ENCODE measurements at regions not wholly inside any gene's neighbourhood (a gene's known extent, or its start where the extent isn't known, plus 50 kb on each side); places are given as distances from the start of the nearest gene placed in this dataset.

GRCh38 chr5:30667293-30667692 is 526.2 kb upstream of the CDH6 start:
- dilution Hi-C loops (cut with MboI; ENCODE audit: extremely low pct_ligation_motif_present, low sequenced_read_pairs) (no loop called here), intact Hi-C loops (cut with micrococcal nuclease) (no loop called here)
- Histone ChIP-seq H3K27ac (ENCODE audit: insufficient read depth, low read depth, low read length) (no peak overlapping the region), H3K27me3 (ENCODE audit: control insufficient read depth in 2 of 2, insufficient read depth in 2 of 2, low read length in 2 of 2) (no peaks in the 10 kb centered on the region), H4K20me1 (replicated peaks; ENCODE audit: control insufficient read depth, extremely low read depth, insufficient read depth, low read length) (no peaks in the 10 kb centered on the region), H3K4me2 (ENCODE audit: insufficient read depth, low read length) (no peak overlapping the region), H3K79me2 (ENCODE audit: control insufficient read depth, insufficient read depth, low read length) (no peaks in the 10 kb centered on the region), H3K36me3 (ENCODE audit: control insufficient read depth in 2 of 2, extremely low read depth in 1 of 2, insufficient read depth in 2 of 2, low read length in 2 of 2) (no peaks in the 10 kb centered on the region), H2AFZ (ENCODE audit: low read depth, low read length) (no peak overlapping the region), H3K9me3 (replicated peaks; ENCODE audit: control insufficient read depth, insufficient read depth, low read length) (peaks cover 2% of the 10 kb centered on the region), H3K4me3 (replicated peaks in 1 of 3; ENCODE audit: insufficient read depth in 1 of 3, low read depth in 1 of 3, low read length in 3 of 3) (no peak overlapping the region), H3K9ac (replicated peaks; ENCODE audit: extremely low read depth, insufficient read depth, low read length) (no peak overlapping the region), H3K9me1 (replicated peaks; ENCODE audit: control insufficient read depth, extremely low read depth, insufficient read depth, low read length) (no peaks in the 10 kb centered on the region), H3K4me1 (ENCODE audit: control insufficient read depth, extremely low read depth, insufficient read depth, low read length) (no peaks in the 10 kb centered on the region)
- CTCF ChIA-PET: no interaction called here
- FAIRE-seq (no peak), DNase-seq (ENCODE audit: low read depth, low spot score) (no peak)
- POLR2A ChIA-PET: no interaction called here
- TF ChIP-seq POLR2AphosphoS5 (IDR thresholded peaks at IDR 0.05; ENCODE audit: insufficient read depth, low read depth, low read length): no peak
- no peak for TF ChIP-seq EZH2 (IDR thresholded peaks at IDR 0.05; ENCODE audit: borderline replicate concordance, low read depth, low read length, severe bottlenecking)
- no peak for TF ChIP-seq CTCF (IDR thresholded peaks at IDR 0.05; ENCODE audit: extremely low read depth in 1 of 2, insufficient read depth in 1 of 2, low read depth in 1 of 2, low read length in 2 of 2)
- TF ChIP-seq FOS (IDR thresholded peaks at IDR 0.05; ENCODE audit: borderline replicate concordance, insufficient read depth, low read length): no peak
- no peak for TF ChIP-seq JUN (IDR thresholded peaks at IDR 0.05; ENCODE audit: borderline replicate concordance, insufficient read depth, insufficient read length, low read depth)
- no peak for TF ChIP-seq MAX (IDR thresholded peaks at IDR 0.05; ENCODE audit: insufficient read depth, insufficient read length)
- no peak for TF ChIP-seq MYC (IDR thresholded peaks at IDR 0.05; ENCODE audit: low read depth, low read length)
- no peak for TF ChIP-seq POLR2A (IDR thresholded peaks at IDR 0.05; ENCODE audit: low read depth, low read length)
- no peak for TF ChIP-seq GATA2 (IDR thresholded peaks at IDR 0.05; ENCODE audit: insufficient read depth, insufficient read length, low read depth, low read length)
- no TSS peak for BruUV-seq (replicated peaks)

All from endothelial cell of umbilical vein (primary cell).